ENCODE measurements at regions not wholly inside any gene's neighbourhood (a gene's known extent, or its start where the extent isn't known, plus 50 kb on each side); places are given as distances from the start of the nearest gene placed in this dataset.
"Not testable (repeated sequence)": the region's sequence is repeated elsewhere in the genome, so short reads cannot be mapped to it uniquely, and the experiment has no call there.

DNA sequence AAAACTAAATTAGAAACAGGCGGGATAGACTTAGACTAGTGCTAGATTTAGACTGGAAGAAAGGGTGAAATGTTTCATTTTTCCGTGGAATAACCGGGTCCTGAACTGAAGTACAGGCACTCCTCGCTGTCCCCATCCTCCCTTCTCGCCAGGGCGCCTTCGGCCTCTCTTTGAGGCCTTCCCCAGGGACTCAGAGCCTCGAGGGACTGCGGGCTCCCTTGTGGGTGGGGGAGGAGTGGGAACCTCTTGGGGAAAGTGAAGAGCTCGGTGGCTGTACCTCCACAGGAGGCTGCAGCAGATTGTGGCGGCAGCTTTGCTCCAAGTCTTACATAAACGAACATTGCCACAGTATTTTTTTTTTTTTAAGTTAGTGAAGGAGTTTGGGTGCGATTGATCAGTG is 1988.8 kb upstream of the FLRT2 start:
- no peak for DNase-seq (ENCODE audit: low read depth in 3 of 3)

DNA sequence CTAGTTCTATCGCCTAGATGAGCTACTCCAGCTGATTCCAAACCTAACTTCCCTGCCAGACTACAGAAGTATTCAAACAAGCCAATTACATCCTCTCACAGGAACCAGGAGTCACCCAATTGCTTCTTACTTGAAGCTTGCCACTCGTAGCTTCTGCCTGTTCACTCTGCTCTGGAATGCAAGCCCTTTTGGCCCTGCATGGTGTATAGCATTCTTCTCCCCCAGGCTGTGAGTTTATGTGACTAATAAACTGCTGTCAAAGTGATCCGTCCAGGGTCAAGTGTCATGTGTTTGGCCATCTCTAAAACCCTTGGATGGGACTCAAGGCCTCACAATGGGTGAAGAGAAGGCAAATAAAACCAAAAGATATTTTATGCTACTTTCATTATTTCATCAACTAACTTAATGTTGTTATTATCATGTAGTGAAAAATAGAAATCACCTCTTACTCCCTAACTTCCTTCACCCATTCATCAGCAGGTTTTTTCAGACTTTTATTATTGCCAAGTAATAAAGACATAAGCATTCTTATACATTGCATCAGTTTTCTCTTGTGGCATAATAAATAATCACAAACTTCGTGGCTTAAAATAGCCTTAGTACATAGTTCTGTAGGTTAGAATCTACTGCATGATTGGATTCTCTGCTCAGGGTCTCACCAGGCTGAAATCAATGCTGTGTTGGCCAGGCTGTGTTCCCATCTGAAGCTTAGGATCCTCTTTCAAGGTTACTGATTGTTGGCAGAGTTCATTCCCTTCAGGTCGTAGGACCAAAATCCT is 1981.7 kb upstream of the FLRT2 start:
- DNase-seq (ENCODE audit: low read depth in 3 of 3): no peak

DNA sequence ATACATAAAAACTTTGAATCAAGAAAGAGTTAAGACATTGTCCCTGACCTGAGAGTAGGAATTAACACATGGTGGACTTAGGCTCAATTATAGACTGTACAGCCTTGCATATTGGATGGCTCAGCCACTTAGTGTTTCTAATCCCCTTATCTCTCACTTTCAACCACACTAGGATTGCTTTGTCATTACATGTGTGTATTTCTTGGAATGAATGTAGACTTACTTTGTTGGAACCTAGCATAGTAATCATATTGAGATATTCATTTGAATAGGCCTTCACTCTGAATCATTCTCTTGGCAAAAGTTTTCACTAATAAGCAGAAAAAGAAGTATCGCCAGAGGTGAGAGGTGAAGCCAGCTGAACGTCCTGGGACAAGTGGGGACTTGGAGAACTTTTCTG is 1973.9 kb upstream of the FLRT2 start:
- no peak for DNase-seq (ENCODE audit: low read depth in 3 of 3)

DNA sequence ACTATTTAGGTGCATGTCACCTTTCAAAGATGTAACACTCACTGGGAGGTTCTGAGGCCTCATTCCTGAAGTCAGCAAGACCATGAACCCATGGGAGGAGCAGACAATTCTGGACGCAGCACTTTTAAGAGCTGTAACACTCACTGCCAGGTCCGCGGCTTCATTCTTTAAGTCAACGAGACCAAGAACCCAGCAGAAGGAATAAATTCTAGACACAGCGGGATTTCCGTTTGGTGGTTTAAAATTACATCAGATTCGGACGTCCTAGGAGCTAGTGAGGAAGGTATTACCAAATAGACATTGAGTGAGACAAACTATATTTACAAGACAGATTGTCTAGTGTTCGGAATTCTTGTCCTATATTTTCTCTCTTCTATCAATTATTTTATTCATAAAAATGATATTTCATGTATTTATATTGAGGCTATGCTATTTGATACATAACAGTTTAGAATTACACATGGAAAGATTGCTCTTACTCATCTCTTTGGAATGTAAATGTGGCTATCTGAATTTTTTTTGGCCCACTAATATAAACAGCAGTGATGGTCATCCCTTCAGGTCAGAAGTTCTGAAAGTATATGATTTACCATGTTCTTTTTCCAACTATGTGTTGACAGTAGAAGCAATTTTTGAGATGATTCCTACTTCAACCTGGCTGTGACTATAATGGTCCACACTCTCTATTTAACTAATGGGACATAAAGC is 1973.0 kb upstream of the FLRT2 start:
- no peak for DNase-seq (ENCODE audit: low read depth in 3 of 3)

DNA sequence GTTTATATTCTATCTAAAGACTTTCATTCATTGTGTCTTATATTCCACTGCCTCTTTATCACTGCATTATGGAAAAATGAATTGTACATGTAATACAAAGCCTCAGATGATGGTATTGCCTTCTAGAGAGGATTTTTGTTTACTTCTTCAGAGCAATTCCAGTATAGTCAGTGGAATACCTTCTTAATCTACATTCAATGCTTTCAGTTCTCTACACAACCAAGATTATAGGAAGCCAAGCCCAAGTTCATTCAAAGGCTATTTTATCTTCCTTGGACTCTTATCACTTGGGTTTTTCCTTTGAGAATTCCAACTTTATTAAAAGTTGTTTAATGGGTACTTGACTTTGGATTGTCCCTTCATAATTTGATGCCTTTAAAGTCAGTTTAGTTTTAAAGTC is 1971.0 kb upstream of the FLRT2 start:
- DNase-seq (ENCODE audit: low read depth in 3 of 3): no peak

DNA sequence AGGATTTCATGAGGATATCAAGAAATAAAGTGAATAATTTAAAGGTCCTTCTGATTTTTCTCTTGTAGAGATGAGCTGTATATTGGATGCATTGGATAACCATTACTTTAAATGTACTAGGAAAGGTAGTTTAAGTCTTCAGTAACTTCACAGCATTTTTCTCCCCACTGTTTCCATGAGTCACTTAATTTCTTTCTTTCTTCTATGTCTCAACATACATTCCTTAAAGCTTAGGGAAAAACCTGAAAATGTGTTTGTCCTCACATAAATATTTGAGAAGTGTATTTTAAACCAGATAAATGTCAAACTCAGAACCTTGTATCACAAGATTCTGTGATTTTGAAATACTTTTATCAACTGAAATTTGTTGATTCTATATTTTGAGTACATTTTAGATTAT is 1970.2 kb upstream of the FLRT2 start:
- no peak for DNase-seq (ENCODE audit: low read depth in 3 of 3)

DNA sequence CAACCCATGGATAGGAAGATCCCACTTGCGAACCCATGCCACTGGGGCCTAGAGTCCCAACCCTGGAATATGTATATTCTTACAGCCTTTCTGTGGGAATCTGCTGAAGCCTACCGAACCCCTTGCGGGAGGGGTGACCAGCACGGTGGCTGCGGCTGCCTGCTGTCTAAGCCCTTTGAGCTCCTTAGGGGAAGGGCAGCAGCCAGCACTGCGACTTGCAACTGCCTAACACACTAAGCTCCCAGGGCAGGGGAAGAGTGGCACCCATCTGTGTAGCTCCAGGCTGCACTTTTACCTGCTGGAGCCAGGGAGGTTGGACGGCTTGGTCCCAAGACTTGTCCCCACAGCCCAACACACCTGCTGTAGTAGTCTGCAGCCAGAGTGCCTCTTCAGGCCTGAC is 1968.7 kb upstream of the FLRT2 start:
- no peak for DNase-seq (ENCODE audit: low read depth in 3 of 3)

DNA sequence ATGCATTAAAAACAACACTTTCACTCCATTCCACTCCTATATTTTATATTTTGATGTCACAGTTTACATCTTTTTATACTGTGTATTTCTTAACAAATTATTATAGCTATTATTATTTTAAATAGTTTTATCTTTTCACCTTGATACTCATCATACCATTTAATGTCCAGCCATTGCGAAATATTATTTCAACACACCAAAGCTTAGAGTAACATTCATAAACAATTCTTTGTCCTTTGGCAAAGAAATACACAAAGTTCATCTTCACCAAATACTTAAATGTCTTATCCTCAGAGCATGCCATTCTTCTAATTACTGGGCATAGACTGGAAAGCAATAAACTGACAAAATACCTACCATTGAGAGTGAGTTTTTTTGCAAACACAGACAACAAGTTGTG is 1963.4 kb upstream of the FLRT2 start:
- no peak for DNase-seq (ENCODE audit: low read depth in 3 of 3)

DNA sequence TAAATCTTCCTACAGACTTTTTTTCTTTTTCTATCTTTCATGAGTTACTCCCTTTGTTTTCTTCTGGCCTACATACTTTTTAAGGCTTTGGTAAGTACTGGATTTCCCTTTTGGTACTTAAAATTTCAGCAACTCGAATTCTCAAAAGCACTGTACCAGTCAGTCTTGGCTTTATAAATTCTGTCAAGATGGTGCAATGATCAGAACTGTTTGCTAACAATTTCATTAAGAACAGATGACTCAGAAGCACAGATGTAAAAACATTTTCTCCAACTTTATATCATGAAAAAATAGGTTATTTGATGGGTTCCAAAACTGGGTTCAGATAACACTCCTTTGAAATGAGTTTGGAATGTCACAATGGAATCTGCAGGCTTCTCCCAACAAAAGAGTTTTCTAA is 1961.8 kb upstream of the FLRT2 start:
- DNase-seq (ENCODE audit: low read depth in 3 of 3): no peak

DNA sequence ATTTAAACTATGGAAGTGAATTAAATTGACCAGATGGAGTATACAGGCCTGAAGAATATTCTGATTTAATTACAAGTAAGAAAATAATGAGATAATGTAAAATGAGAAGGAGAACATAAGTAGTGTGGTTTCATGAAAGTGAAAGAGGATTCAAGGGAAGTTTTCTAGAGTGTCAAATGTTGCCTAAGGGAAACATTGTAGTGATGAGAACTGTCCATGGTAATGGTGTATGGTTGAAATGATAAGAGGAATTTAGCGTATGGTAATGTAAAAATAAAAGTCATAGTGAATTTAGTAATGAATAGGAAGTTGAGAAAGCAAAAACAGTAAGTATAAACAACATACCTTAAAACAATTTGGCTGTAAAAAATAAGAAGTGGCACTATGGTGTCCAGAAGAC is 1954.6 kb upstream of the FLRT2 start:
- no peak for DNase-seq (ENCODE audit: low read depth in 3 of 3)

DNA sequence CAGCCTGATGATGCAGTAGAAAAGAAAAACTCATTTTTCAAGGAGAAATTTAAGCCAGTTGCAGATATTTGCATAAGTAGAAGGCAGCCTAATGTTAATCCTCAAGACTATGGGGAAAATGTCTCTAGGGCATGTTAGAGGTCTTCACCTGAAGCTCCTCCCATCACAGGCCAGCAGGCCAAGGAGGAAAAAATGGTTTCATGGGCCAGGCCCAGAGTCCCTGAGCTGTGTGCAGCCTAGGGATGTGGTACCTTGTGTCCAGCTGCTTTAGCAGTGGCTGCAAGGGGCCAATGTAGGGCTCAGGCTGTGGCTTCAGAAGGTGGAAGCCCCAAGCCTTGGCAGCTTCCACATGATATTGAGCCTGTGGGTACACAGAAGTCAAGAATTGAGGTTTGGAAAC is 1946.7 kb upstream of the FLRT2 start:
- DNase-seq (ENCODE audit: low read depth in 3 of 3): no peak

DNA sequence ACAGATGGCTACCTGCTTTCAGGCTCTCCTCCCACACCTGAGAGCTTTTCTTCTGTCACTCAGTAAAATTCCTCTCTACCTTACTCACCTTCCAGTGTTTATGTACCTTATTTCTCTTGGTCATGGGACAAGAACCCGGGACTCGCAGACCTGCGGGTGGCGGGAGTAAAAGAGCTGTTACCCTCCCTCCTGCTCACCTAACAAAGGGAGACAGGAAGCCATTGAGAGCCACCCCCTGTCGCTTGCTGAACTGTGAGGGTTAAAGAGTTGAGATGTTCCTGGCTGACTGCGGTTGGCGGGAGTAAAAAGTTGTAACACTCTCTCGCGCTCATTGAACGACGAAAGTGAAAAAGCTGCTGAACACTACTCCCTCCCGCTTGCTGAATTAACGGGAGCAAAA is 1935.1 kb upstream of the FLRT2 start:
- no peak for DNase-seq (ENCODE audit: low read depth in 3 of 3)

DNA sequence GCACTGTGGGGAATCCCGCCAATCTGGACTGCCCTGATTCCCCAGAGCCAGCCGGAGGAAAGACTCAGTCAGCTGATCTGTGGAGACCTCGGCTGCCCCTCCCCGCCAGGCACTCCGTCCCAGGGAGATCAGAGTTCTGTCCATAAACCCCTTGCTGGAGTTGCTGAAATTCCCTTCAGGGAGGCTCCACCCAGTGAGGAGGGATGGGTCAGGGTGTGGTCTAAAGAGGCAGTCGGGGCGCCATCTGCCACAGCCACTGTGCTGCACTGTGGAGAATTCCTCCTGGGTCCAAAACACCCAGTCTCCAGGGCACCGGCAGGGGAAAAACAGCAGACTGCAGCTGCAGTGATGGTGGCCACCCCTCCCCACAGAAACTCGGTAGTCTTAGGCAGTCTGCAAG is 1922.3 kb upstream of the FLRT2 start:
- no peak for DNase-seq (ENCODE audit: low read depth in 3 of 3)

DNA sequence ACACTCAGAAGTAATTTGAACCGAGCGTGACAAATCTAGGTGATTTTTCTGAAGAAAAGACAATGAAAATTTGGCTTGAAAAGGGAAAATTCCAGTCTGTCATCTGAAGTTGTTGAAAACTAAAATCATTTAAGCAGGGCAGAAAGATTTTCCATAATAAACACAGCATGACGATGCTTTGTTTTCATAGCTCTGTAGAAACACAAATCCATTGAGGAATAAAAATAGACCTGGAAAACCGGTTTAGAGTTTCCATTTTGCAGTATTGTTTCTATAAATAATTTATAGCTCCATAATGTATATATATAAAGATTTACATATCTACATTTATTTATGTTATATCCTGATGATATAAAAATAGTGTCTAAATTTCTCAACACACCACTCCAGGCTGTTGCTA is 1918.5 kb upstream of the FLRT2 start:
- DNase-seq (ENCODE audit: low read depth in 3 of 3): no peak

DNA sequence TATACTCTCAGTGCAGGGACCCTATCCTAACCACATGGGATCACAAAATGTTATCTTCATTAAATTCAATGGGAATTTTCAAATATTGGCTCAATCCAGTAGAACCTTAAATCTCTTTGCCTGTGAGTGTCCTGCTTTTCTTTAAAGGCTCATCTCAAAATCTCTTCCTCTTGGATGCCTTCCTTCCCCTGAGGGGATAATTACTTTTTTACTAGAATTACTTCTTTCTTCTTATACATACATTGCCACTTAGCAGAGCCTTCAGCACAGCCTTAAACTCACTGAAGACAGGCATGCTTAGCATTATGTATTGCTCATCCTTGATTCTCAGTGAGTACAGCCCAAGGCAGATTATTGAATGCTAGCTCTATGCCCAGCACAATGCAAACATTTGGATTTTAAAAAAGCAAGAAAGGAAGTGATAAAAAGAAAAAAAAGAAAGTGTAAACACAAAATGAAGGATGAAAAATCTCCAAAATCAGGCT is 1918.0 kb upstream of the FLRT2 start:
- DNase-seq (ENCODE audit: low read depth in 3 of 3): no peak

DNA sequence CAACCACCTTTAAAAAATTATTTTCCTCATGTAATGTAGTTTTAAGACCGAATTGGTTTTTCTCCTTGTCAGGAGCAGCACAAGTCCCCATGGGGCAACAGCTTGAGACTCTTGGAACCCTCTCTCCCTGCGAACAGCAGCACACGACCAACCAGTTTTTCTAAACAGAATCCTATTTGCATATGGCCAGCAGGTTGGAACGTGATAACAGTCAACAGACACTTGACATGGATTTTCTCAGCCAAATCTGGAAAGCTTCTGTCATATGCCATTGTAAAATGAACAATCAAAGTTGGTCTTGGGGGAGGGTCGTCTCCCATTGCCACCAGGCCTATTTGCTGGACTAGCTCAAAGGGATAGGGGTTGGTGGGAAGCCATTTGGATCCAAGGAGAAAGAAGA is 1915.0 kb upstream of the FLRT2 start:
- no peak for DNase-seq (ENCODE audit: low read depth in 3 of 3)

DNA sequence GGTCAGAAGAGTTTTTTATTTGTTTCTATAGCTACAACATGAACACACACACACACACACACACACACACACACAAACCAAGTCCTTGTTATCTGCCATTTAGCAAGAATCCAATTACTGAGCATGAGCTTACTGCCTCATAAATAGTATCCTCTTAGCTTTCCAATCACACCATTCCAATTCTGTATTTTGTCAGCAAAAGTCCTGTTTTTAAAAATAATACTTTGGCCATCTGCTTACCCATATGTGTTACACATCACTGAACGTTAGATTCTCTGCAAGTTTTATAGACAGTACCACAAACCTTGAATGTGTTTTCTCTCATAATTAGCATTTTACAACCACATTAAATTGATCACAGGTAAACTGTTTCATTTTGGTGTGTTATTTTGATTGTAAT is 1905.4 kb upstream of the FLRT2 start:
- DNase-seq (ENCODE audit: low read depth in 3 of 3): no peak

DNA sequence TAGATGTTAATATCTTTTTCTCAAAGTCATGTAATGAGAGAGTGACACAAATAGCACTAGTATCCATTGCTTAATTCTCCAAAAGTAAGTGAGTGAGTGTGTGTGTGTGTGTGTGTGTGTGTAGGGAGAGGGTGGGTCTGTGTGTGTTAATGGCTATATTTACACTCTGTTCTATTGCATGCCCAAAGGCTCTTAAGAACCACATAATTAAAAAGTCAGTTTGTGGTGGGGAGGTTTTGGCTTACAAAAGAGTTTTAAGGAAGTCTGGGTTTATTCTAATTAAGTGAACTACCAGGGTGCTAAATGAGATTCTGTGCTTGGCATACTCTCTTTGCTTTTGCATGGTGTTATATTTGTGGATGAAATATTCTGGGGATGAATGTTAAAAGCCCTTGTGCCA is 1897.6 kb upstream of the FLRT2 start:
- no peak for DNase-seq (ENCODE audit: low read depth in 3 of 3)

DNA sequence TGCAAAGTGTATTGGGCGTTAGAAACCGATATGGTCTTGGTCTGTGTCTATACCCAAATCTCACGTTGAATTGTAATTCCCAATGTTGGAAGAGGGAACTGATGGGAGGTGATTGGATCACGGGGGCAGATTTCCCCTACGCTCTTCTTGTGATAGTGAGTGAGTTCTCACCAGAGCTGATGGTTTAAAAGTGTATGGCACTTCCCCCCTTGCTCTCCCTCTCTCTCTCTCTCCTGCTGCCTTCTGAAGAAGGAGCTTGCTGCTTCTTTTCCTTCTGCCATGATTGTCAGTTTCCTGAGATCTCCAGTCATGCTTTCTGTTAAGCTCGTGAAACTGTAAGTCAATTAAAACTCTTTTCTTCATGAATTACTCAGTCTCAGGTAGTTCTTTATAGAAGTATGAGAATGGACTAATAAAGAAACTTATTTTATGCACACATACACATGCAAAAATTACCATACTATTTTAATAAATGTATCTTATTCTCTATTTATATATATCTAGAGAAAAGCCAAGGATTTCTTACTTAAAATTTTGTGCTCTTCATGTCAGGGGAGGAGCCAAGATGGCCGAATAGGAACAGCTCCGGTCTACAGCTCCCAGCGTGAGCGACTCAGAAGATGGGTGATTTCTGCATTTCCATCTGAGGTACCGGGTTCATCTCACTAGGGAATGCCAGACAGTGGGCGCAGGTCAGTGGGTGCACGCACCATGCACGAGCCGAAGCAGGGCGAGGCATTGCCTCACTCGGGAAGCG is 1891.0 kb upstream of the FLRT2 start:
- no peak for DNase-seq (ENCODE audit: low read depth in 3 of 3)

DNA sequence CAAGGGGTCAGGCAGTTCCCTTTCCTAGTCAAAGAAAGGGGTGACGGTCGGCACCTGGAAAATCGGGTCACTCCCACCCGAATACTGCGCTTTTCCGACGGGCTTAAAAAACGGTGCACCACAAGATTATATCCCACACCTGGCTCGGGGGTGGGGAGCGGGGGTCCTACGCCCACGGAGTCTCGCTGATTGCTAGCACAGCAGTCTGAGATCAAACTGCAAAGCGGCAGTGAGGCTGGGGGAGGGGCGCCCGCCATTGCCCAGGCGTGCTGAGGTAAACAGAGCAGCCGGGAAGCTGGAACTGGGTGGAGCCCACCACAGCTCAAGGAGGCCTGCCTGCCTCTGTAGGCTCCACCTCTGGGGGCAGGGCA is 1890.5 kb upstream of the FLRT2 start:
- DNase-seq (ENCODE audit: low read depth in 3 of 3): not testable (repeated sequence)

DNA sequence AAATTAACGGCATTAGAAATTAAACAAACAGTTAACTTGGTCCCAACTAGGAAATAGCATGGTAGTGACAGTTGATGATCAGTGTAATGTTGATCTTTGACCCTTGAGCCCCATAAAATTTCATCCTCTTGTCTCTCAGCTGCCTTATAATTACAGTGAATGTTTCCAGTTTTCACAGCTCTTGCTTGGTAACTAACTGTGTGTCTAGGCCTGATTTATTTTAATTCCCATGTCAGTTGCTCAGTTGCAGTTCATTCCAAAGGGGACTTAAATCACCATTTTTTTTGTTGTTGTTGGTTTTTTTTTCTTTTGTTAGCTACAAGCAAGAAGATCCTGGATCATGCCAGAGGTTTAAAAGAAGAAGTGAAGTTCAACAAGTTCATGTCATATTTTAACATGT is 1883.7 kb upstream of the FLRT2 start:
- DNase-seq (ENCODE audit: low read depth in 3 of 3): no peak

DNA sequence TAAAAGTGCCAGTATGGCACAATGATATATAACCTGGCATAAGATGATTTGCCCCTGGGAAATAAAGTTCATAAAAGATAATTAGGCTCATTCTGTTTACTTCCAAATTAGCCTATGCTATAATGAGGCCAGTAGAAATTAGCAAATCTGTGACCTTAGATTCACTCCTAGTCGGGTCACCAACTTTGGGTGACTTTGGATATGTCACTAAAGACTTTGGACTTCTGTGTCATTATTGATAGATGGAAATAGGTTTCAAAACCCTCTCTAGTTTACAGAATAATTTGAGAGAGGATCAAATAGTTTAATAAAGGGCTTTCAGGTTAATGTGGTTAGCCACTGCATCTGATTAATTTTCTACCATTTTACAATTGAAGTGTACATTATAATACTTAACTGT is 1869.3 kb upstream of the FLRT2 start:
- DNase-seq (ENCODE audit: low read depth in 3 of 3): no peak

DNA sequence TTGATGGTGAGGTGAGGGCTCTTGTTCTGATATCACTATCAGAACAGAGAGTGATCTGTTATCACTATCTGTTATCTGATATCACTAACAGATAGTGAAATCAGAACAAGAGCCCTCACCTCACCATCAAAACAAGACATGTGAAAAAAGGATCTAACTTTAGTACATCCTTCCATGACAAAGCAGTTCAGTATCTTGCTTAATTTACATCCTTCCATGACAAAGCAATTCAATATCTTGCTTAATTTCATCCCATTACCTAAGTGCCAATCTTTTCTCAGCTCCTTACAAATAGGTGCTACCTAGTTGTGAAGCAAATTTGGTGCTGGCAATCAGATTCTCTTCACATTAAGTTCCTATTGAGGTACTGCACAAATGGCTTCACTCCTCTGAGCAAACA is 1865.6 kb upstream of the FLRT2 start:
- no peak for DNase-seq (ENCODE audit: low read depth in 3 of 3)
